ENCODE measurements at regions not wholly inside any gene's neighbourhood (a gene's known extent, or its start where the extent isn't known, plus 50 kb on each side); places are given as distances from the start of the nearest gene placed in this dataset.

DNA sequence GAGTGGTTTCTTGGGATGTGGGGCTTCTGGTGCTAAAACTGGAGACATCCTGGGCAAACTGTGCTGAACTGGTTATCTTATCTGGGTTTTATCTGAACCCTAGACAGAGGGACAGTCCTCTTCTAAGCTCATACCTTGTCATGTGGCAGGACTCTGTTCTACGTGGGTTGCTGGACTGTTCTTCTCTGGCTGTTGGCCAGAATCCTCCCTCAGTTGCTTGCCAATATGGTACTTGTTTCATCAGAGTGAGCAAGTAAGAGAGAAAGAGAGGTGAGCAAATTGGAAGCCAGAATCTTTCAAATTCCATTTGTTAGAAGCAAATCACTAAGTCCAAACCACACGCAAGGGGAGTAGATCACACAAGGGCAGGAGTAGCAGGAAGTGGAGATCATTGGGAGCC is 291.5 kb upstream of the TBL1XR1 start:
- Mint-ChIP-seq H3K4me1 (ENCODE audit: unreplicated experiment) (peaks cover 22% of the 10 kb centered on the region), H3K27me3 (ENCODE audit: unreplicated experiment) (no peaks in the 10 kb centered on the region), H3K27ac (ENCODE audit: unreplicated experiment) (no peak overlapping the region), H3K36me3 (ENCODE audit: unreplicated experiment) (peaks cover 19% of the 10 kb centered on the region), H3K4me3 (ENCODE audit: unreplicated experiment) (no peak overlapping the region), H3K9me3 (ENCODE audit: unreplicated experiment) (peaks cover 13% of the 10 kb centered on the region)
- DNase-seq (ENCODE audit: extremely low spot score, unreplicated experiment): no peak
- TF ChIP-seq, protein P1, sequence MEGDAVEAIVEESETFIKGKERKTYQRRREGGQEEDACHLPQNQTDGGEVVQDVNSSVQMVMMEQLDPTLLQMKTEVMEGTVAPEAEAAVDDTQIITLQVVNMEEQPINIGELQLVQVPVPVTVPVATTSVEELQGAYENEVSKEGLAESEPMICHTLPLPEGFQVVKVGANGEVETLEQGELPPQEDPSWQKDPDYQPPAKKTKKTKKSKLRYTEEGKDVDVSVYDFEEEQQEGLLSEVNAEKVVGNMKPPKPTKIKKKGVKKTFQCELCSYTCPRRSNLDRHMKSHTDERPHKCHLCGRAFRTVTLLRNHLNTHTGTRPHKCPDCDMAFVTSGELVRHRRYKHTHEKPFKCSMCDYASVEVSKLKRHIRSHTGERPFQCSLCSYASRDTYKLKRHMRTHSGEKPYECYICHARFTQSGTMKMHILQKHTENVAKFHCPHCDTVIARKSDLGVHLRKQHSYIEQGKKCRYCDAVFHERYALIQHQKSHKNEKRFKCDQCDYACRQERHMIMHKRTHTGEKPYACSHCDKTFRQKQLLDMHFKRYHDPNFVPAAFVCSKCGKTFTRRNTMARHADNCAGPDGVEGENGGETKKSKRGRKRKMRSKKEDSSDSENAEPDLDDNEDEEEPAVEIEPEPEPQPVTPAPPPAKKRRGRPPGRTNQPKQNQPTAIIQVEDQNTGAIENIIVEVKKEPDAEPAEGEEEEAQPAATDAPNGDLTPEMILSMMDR (IDR thresholded peaks at IDR 0.05): no peak

DNA sequence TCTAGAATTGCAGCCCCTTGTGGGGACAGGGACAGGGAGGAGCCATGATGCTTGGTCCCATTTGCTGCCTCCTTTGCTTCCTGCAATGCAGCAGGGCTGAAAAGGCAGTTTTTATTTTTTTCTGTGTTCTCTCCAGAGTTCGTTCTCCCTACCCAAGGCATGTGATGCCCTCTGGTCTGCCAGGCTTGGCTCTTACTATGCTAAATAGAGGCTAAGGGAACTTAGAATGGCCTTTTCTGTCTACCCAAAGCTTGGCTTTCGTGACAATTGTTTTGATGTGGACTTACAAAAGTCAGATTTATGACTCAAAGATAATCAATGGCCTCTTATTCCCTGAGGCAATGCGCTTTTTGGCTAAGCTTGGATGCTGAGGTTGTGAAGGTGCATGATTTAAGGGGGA is 293.3 kb upstream of the TBL1XR1 start:
- no peak for DNase-seq (ENCODE audit: extremely low spot score, unreplicated experiment)
- H3K36me3 Mint-ChIP-seq (ENCODE audit: unreplicated experiment): peaks cover 9% of the 10 kb centered on the region
- H3K4me1 Mint-ChIP-seq (ENCODE audit: unreplicated experiment): peaks cover 24% of the 10 kb centered on the region
- H3K9me3 Mint-ChIP-seq (ENCODE audit: unreplicated experiment): peaks cover 5% of the 10 kb centered on the region
- H3K27ac Mint-ChIP-seq (ENCODE audit: unreplicated experiment): peak overlapping the region; percentile 77
- TF ChIP-seq, protein P1 (IDR thresholded peaks at IDR 0.05): no peak
- no peaks in the 10 kb centered on the region for H3K27me3 Mint-ChIP-seq (ENCODE audit: unreplicated experiment)
- H3K4me3 Mint-ChIP-seq (ENCODE audit: unreplicated experiment): no peak overlapping the region

DNA sequence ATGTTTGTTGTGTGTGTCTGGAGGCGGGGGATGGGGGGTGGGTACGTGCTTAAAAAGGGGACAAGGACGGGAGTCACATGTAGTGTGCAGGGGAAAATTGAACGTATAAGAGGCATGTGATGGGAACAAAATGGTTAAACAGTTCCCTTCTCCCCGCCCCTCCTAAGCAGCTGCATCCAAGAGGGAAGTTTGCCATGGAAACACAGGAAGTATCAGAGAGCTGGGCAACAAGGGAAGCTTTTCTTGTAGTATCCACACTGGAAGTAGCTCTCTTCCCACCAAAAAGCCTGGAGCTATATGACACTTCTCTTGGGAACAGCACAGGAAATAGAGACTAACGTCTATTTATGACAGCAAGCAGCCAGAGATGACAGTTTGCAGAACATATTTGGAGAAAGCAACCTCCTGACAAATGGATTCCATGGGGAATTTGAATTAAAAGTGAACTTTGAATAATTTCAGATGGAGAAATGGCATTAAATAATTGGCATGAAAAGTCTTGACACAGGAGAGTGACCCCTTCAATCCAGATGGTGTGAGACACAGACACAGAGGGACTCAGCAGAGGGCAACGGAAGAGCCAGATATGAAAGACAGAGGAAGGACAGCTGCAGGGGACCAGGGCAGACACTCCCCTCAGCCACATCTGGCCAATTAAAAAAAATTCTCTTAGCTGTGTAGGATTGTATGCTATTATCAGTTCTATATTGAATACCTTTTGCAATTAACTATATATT is 294.2 kb upstream of the TBL1XR1 start:
- peaks cover 24% of the 10 kb centered on the region for H3K4me1 Mint-ChIP-seq (ENCODE audit: unreplicated experiment)
- TF ChIP-seq, protein P1 (IDR thresholded peaks at IDR 0.05): no peak
- peak overlapping the region; percentile 2 for H3K4me3 Mint-ChIP-seq (ENCODE audit: unreplicated experiment)

DNA sequence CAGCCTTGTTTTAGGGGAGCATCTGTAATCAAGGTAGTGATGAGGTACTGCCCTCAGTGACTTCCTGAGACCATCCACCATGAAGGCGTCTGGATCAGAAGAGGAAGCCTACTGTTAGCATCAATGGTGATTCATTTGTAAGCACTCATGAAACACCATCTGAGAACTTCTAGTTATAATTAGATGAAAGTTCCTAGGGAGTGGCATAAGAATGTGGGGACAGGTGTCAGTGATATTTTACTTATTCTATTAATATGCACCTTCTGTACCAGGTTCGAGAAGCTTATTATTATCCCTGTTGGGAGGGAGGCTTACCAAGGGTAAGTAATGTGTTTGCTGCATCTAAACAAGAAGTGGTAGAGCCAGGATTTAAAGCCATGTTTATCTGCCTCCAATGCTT is 295.8 kb upstream of the TBL1XR1 start:
- Mint-ChIP-seq H3K27me3 (ENCODE audit: unreplicated experiment) (no peaks in the 10 kb centered on the region), H3K9me3 (ENCODE audit: unreplicated experiment) (no peaks in the 10 kb centered on the region), H3K4me1 (ENCODE audit: unreplicated experiment) (peaks cover 27% of the 10 kb centered on the region), H3K27ac (ENCODE audit: unreplicated experiment) (no peak overlapping the region), H3K4me3 (ENCODE audit: unreplicated experiment) (no peak overlapping the region), H3K36me3 (ENCODE audit: unreplicated experiment) (peaks cover 3% of the 10 kb centered on the region)
- no peak for DNase-seq (ENCODE audit: extremely low spot score, unreplicated experiment)
- TF ChIP-seq, protein P1 (IDR thresholded peaks at IDR 0.05): no peak

More for the DNA sequence above, 294.2 kb upstream of the TBL1XR1 start:
- Mint-ChIP-seq H3K27me3 (ENCODE audit: unreplicated experiment) (no peaks in the 10 kb centered on the region), H3K27ac (ENCODE audit: unreplicated experiment) (peak overlapping the region; percentile 77), H3K36me3 (ENCODE audit: unreplicated experiment) (peaks cover 3% of the 10 kb centered on the region), H3K9me3 (ENCODE audit: unreplicated experiment) (no peaks in the 10 kb centered on the region)
- no peak for DNase-seq (ENCODE audit: extremely low spot score, unreplicated experiment)

DNA sequence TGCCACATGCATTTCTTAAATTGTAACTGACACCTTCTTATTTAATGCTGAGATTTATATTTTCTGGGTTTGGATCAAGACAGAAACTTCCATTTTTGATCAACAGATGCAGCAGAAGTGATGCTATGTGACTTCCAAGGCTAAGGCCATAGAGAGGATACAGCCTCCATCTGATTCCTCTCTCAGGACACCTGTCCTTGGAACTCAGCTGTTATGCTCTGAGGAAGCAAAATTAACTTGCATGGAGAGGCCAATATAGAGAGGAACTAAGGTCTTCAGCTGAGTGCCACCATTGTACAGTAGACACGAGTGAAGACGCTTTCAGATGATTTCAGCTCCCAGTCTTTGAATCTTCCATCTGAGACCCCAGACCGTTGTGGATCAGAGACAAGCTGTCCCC is 296.9 kb upstream of the TBL1XR1 start:
- H3K27ac Mint-ChIP-seq (ENCODE audit: unreplicated experiment): no peak overlapping the region
- H3K4me1 Mint-ChIP-seq (ENCODE audit: unreplicated experiment): peaks cover 32% of the 10 kb centered on the region
- peaks cover 1% of the 10 kb centered on the region for H3K36me3 Mint-ChIP-seq (ENCODE audit: unreplicated experiment)

More for the DNA sequence above, 296.9 kb upstream of the TBL1XR1 start:
- no peak for DNase-seq (ENCODE audit: extremely low spot score, unreplicated experiment)
- H3K9me3 Mint-ChIP-seq (ENCODE audit: unreplicated experiment): no peaks in the 10 kb centered on the region
- TF ChIP-seq, protein P1 (IDR thresholded peaks at IDR 0.05): no peak
- H3K27me3 Mint-ChIP-seq (ENCODE audit: unreplicated experiment): no peaks in the 10 kb centered on the region
- H3K4me3 Mint-ChIP-seq (ENCODE audit: unreplicated experiment): no peak overlapping the region
